HG02938 (cell line): ENCODE measurements at regions not wholly inside any gene's neighbourhood (a gene's known extent, or its start where the extent isn't known, plus 50 kb on each side); places are given as distances from the start of the nearest gene placed in this dataset.
"Not testable (repeated sequence)": the region's sequence is repeated elsewhere in the genome, so short reads cannot be mapped to it uniquely, and the experiment has no call there.

Experiments
- ATAC-seq: cut with Tn5 transposase; IDR thresholded peaks from one replicate; pipeline ENCODE4 v1.9.1; 2021; ENCODE audit warnings: mild to moderate bottlenecking, moderate library complexity; ENCODE audit not compliant: unreplicated experiment

DNA sequence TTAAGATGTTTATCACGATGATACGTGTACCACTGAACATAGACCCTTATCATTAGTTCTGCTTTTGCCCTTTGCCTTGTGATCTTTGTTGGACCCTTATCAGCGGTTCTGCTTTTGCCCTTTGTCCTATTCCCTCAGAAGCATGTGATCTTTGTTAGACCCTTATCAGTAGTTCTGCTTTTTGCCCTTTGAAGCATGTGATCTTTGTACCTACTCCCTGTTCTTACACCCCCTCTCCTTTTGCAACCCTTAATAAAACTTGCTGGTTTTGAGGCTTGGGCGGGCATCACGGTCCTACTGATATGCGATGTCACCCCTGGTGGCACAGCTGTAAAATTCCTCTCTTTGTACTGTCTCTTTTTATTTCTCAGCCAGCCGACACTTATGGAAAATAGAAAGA lies 117.0 kb downstream of the SDHAF3 start:
- not testable (repeated sequence) for ATAC-seq

DNA sequence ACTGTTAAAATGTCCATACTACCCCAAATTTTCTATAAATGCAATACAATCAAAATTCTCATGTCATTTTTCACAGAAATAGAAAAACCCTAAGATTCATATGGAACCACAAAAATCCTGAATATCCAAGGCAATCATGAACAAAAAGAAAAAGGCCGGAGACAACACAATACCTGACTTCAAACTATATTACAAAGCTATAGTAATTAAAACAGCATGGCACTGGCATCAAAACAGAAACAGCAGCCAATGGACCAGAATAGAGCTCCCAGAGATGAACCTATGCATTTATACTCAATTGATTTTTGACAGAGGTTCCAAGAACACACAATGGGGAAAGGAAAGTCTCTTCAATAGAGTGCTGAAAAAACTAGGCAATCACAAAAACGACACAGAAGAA lies 128.8 kb downstream of the SDHAF3 start:
- ATAC-seq: no peak

DNA sequence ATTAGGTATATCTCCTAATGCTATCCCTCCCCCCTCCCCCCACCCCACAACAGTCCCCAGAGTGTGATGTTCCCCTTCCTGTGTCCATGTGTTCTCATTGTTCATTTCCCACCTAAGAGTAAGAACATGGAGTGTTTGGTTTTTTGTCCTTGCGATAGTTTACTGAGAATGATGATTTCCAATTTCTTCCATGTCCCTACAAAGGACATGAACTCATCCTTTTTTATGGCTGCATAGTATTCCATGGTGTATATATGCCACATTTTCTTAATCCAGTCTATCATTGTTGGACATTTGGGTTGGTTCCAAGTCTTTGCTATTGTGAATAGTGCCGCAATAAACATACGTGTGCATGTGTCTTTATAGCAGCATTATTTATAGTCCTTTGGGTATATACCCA lies 140.7 kb downstream of the SDHAF3 start:
- ATAC-seq: not testable (repeated sequence)

DNA sequence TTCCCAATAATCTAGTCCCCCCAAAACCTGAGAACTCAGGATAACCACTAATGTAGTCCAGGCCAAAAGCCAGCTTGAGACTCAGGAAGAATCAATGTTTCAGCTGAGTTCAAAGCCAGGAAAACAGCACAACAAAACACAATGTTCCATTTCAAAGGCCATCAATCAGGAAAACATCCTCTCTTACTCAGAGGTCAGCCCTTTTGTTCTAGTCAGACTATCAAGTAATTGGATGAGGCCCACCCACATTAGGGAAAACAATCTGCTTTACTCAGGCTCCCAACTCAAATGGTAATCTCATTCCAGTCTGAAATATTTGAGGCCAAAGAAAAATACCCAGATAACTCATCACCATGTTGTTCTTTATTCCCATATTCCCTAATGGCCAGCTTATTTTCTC lies 152.2 kb downstream of the SDHAF3 start:
- ATAC-seq: no peak

DNA sequence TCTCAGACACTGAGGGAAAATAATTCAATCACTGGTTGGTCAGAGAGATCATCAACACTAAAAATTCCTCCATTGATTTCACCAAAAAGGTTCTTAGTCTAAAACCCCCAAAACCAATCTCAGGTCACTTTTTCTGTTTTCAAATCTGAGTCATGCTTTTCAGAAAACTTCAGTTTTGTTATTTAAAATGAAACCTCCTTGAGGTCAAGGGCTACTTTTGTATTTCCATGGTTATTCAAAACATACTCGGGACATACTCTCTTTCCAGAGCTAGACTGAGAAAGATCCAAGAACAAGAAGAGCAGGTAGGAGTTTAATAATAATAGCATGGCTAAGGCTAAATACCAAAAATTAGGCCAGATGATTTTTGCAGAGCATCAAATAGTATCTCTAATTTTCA lies 152.8 kb downstream of the SDHAF3 start:
- ATAC-seq: no peak

DNA sequence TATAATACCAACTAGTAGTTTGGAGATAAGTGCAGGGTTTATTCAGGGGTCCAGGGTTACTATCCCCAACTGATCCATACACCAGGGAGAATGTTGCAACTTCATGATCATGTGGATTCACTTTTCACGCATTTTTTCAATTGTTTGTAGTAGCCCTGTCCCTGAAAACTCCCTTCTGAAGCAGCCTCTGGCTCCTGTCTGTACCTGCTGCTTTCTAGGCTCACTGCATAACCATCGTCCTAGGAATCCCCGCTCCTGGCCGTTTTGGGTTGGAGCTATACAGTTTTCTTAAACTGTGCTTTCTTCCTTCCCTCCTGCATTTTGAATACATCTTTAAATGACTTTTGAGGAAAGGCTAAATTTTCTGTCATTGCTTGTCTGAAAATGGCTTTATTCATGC lies 154.1 kb downstream of the SDHAF3 start:
- ATAC-seq: no peak

DNA sequence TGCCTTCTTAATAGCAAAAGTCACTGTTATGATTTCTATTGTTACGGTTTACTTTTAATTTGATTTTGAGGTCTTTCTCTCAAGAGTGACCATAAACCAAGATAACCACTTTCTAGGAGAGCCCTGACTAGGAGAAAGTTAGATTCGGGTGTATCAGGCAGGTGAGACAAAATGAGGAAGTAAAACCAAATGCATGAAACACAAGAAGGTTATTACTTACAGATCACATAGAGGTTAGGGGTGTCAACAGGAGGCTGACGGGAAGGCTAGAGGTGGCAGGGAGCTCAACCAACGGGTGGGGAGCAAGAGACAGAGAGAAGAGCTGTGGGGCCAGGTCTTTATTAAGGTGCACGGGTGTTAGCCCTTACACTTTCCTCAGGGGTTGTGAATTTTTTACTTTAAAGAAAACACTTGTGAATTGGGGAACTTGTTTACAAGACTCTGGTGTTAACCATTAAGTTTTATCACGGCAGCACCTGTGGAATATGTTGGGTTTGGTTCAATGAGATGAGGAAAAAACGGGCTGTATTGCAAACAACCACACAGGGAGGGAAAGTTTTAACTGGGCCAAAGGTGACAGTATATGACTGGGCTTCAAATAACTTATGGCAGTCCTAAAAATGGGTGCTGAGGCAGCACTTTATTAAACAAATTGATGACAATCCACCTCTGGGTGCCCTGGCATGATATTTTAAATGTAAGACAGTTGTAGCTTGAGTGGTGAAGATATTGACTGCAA lies 154.9 kb downstream of the SDHAF3 start:
- ATAC-seq: peak; percentile 84

GRCh38 chr7:97275475-97275874 lies 158.0 kb downstream of the SDHAF3 start:
- ATAC-seq: no peak

DNA sequence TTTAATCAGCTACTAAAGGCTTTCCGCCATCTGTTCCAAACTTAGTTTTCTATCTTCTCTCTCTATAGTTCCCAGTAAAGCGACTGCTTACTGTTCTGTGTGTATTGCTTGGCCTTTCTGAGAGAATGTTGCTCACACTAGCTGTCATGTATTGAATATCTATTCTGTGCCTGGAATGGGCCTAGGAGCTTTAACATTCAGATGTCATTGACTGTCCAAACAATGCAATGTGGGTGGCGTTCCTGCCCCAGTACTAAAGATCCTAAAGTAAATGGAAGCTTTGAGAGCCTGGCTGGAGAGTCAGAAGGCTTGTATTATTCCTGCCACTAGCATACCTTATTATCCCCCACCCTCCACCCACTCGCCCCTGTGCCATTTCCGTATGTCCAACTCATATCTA lies 163.5 kb downstream of the SDHAF3 start:
- ATAC-seq: no peak

DNA sequence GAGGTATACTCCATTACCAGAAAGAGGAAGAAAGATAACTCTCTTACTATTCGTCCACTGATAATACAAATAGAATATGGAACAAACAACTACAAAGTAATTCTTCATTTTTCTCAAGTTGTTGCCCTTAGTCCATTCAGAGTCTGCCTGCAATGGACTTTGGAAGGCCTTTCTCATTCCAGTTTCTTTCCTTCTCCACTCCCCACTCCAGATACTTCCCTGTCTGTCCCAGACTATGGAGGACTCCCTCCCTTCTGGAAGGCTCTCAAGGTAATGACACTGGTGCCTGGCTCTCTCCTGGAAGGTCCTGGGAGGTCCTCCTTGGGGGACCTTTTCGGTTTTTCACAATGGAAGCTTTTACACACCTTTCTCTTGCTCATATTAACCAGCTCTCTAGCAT lies 167.8 kb downstream of the SDHAF3 start:
- ATAC-seq: no peak

- no peak for ATAC-seq
These were observed 175.5 kb downstream of the SDHAF3 start for GRCh38 chr7:97293031-97293430.

DNA sequence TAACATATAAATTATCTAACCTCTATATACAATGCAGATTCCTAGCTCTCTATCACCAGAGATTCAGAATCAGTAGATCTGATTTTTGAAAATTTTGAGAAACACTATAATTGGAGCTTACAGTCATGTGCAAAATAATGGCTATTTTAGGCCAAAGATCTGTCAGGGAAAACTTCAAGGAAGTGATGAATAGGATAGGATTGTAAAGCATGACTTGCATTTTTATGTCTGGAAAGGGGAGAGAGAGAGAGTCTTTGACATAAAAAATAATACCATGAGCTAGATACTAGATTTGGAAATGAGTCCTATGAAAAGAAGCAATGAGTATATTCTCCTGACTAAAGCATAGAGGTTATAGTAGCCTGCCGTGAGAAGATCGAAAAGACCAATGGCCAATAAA lies 181.1 kb downstream of the SDHAF3 start:
- no peak for ATAC-seq

- no peak for ATAC-seq
These were observed 188.1 kb downstream of the SDHAF3 start for GRCh38 chr7:97305589-97305988.

- no peak for ATAC-seq
These were observed 190.1 kb downstream of the SDHAF3 start for GRCh38 chr7:97307521-97308108.

GRCh38 chr7:97313900-97314299 lies 196.4 kb downstream of the SDHAF3 start:
- no peak for ATAC-seq

GRCh38 chr7:97317575-97317974 lies 200.1 kb downstream of the SDHAF3 start:
- no peak for ATAC-seq

DNA sequence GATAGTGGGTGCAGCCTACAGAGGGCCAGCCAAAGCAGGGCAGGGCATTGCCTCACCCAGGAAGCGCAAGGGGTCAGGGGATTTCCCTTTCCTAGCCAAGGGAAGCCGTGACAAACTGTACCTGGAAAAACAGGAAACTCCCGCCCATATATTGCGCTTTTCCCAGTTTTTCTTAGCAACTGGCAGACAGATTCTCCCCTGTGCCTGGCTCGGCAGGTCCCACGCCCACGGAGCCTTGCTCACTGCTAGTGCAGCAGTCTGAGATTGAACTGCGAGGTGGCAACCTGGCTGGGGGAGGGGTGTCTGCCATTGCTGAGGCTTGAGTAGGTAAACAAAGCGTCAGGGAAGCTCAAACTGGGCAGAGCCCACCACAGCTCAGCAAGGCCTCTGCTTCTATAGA lies 212.4 kb downstream of the SDHAF3 start:
- not testable (repeated sequence) for ATAC-seq

GRCh38 chr7:97337849-97338248 lies 220.4 kb downstream of the SDHAF3 start:
- ATAC-seq: no peak

DNA sequence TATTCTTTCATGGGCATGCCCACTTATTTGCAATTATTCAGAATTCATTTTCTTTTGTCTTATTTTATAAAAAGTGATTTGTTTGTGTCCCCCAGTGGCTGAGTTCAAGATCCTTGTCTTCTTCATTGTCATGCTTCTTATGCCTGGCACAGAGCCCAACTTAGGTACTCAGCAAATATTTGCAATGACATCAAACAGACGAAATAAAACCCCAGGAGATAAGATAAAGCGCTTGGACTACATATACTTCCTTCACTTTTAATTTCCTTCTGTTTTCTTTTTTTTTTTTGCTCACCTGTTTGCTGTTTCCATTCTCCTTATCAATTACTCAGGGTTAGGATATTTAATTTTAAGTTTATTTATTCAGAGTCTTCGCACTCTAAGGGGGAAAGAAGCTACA lies 225.0 kb downstream of the SDHAF3 start:
- ATAC-seq: no peak

GRCh38 chr7:97346349-97346748 lies 228.9 kb downstream of the SDHAF3 start:
- ATAC-seq: no peak

DNA sequence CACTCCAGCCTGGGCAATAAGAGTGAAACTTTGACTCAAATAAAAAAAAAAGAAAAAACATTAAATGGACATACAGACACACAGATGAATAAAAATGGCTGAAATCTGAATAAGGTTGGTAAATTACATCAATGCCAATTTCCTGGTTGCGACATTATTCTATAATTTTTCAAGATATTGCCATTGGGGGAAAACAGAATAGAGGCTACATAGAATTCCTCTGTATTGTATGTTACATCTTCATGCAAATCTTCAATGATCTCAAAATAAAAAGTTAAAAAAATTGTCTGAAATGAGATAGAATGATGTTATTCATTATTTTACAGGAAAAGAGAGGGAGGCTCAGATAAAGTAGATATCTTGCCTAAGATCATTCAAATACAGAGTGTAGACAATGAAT lies 234.0 kb downstream of the SDHAF3 start:
- ATAC-seq: no peak

DNA sequence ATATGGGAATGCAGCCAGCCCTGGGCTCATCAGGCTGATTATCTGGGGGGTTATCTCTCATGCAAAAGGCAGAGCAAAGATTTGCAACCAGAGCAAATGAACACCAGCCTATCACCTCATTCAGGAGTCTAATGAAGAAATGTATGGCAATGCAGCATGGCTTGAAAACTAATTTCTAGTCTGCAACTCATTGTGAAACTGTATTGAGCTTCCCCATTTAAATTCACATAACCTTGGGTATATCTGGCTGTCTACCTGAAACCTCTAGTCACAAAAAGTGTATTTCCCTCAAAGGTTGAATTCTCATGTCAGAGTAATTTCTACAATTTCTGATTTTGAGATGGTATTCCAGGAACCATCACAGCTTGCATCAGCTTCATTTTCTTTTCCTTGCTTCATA lies 240.0 kb downstream of the SDHAF3 start:
- ATAC-seq: no peak

DNA sequence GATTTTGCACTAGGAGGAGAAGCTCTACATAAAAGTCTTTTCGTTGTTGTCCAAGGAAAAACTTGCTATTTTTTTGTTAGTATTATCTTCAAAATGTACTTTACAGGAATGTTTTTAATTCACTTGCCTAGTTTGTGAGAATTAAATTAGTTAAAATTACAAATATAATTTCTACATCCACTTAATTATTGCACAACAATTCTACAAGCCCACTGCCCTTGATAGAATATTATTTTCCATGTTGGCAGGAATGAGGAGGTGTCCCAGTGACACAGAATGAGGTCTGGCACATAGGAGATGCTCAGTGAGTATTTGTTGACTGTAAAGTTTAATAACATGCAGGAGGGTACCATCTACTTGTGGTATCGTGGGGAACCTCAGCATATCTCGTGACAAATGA lies 255.4 kb downstream of the SDHAF3 start:
- no peak for ATAC-seq
